ENCODE measurements at regions not wholly inside any gene's neighbourhood (a gene's known extent, or its start where the extent isn't known, plus 50 kb on each side); places are given as distances from the start of the nearest gene placed in this dataset.

GRCh38 chrX:9317176-9317575, 147.7 kb upstream of the TBL1X start:
- DNase-seq (ENCODE audit: low spot score) = no peak

- no peak for DNase-seq (ENCODE audit: low spot score)
These were observed 146.6 kb upstream of the TBL1X start for GRCh38 chrX:9318213-9318612.

- DNase-seq (ENCODE audit: low spot score) = no peak
These were observed 146.1 kb upstream of the TBL1X start for GRCh38 chrX:9318766-9319165.

- DNase-seq (ENCODE audit: low spot score) = no peak
These were observed 143.9 kb upstream of the TBL1X start for GRCh38 chrX:9320940-9321339.

- DNase-seq (ENCODE audit: low spot score) = no peak
These were observed 140.2 kb upstream of the TBL1X start for GRCh38 chrX:9324676-9325075.

GRCh38 chrX:9326369-9326768, 138.5 kb upstream of the TBL1X start:
- DNase-seq (ENCODE audit: low spot score) = no peak

- no peak for DNase-seq (ENCODE audit: low spot score)
These were observed 137.6 kb upstream of the TBL1X start for GRCh38 chrX:9327086-9327746.

GRCh38 chrX:9327747-9328145, 137.1 kb upstream of the TBL1X start:
- peak; percentile 43 for DNase-seq (ENCODE audit: low spot score)

- DNase-seq (ENCODE audit: low spot score) = no peak
These were observed 135.8 kb upstream of the TBL1X start for GRCh38 chrX:9329056-9329455.

GRCh38 chrX:9330249-9330982, 134.4 kb upstream of the TBL1X start:
- no peak for DNase-seq (ENCODE audit: low spot score)

GRCh38 chrX:9333873-9334560, 130.8 kb upstream of the TBL1X start:
- no peak for DNase-seq (ENCODE audit: low spot score)

GRCh38 chrX:9335251-9335650, 129.6 kb upstream of the TBL1X start:
- no peak for DNase-seq (ENCODE audit: low spot score)

- DNase-seq (ENCODE audit: low spot score) = no peak
These were observed 128.4 kb upstream of the TBL1X start for GRCh38 chrX:9336456-9336855.

GRCh38 chrX:9337046-9337445, 127.8 kb upstream of the TBL1X start:
- no peak for DNase-seq (ENCODE audit: low spot score)

GRCh38 chrX:9338986-9339385, 125.9 kb upstream of the TBL1X start:
- no peak for DNase-seq (ENCODE audit: low spot score)

- DNase-seq (ENCODE audit: low spot score) = no peak
These were observed 125.0 kb upstream of the TBL1X start for GRCh38 chrX:9339603-9340491.

- DNase-seq (ENCODE audit: low spot score) = no peak
These were observed 124.1 kb upstream of the TBL1X start for GRCh38 chrX:9340598-9341290.

GRCh38 chrX:9341291-9342201, 123.3 kb upstream of the TBL1X start:
- peak; percentile 37 for DNase-seq (ENCODE audit: low spot score)

GRCh38 chrX:9342561-9343051, 122.3 kb upstream of the TBL1X start:
- peak; percentile 82 for DNase-seq (ENCODE audit: low spot score)

- no peak for DNase-seq (ENCODE audit: low spot score)
These were observed 120.9 kb upstream of the TBL1X start for GRCh38 chrX:9343971-9344370.

All from hepatic stellate cell (primary cell).